ENCODE measurements at regions not wholly inside any gene's neighbourhood (a gene's known extent, or its start where the extent isn't known, plus 50 kb on each side); places are given as distances from the start of the nearest gene placed in this dataset.

DNA sequence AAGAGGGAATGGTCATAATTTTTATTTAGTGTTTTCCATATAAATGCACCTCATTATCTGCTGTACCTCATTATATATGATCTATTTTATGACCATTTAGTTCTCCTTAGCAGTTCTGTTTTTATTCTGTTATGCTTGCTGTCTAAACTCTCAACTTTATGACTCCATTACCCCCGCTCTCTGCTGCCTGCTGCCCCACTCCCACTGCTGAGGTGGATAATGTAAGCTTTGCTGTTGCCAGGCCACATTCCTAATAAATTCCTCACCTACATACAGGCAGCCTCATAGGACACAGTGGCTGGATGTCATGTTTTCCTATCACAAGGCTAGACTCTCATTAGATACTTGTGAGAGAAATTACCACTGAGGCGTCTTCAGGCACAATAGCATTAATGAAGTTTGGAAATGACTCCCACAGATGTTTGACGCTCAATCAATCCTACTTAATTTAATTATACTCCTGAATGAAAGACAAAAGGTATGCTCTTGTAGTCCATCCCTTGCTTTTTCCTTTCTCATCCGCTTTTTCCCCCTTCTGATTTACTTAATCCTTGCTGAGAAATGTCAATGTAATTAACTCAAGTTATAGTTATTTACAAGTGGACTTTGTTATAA is 497.5 kb upstream of the IGFBP7 start:
- no peak for DNase-seq (ENCODE audit: low read depth)

DNA sequence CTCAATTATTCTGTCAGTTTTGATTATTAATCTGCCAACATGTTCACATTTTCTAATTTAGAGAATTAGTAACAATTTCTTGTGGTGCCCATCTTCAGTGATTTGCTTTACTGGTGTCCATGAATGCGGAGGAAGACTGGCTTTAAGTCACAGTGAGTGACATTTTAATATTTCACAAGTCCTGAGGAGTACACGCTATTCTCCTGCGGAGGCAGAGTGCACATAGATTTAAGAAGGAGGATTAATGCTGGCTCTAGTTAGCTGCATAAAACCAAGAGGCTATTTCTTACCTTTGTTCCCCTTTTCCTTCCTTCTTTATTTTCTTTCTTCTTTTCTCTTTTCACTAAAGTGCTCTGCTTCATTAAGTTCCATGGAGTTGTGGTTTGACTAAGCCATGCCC is 495.2 kb upstream of the IGFBP7 start:
- DNase-seq (ENCODE audit: low read depth), result no peak

DNA sequence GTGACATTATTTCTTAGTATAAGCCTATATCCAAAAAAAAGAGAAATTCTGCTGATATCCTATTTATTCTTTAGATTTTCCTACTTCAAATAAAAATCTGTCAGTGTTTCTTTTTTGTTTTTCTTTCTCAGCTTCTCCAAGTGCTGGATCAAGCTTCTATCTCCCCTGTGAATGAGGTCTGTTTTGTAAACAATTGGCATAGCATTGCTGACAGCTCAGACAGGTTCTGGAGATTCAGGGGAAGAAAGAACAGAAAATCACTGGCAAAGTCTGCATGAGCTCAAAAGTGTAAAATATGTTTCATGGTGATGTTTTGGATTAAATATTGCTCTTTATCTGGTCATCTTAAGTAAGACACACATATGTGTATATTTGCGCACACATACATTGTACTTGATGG is 492.0 kb upstream of the IGFBP7 start:
- DNase-seq (ENCODE audit: low read depth), result no peak

DNA sequence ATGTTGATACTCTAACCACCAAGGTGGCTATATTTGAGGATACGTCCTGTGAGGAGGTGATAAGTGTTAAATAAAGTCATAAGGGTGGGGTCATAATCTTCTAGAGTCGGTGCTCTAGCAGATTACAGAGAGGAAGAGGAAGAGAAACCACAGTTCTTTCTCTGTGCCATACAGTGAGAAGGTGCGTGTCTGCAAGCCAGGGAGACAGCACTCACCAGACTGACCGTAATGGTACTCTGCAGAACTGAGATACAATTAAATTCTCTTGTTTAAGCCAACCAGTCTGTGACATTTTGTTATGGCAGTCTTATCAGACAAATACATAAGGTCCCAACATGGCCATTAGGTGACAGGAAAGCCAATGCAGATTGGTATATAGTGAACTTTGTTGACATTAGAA is 480.9 kb upstream of the IGFBP7 start:
- no peak for DNase-seq (ENCODE audit: low read depth)

DNA sequence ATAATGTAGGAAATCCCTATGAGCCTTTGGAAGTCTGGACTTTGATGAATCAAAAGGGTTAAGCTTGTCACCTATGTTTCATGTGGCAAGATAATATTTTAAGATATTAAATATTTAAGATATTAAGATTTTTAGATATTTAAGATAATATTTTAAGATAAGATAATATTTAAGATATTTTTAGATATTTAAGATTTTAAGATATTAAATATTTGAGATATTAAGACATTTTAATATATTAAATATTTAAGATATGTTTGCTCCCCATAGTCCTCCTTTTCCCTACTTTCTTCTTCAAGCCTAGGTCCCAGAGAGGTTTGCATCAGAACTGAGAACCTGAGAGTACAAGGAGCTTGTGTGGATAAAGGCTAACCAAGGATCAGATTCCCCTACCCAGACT is 478.4 kb upstream of the IGFBP7 start:
- DNase-seq (ENCODE audit: low read depth), result no peak

DNA sequence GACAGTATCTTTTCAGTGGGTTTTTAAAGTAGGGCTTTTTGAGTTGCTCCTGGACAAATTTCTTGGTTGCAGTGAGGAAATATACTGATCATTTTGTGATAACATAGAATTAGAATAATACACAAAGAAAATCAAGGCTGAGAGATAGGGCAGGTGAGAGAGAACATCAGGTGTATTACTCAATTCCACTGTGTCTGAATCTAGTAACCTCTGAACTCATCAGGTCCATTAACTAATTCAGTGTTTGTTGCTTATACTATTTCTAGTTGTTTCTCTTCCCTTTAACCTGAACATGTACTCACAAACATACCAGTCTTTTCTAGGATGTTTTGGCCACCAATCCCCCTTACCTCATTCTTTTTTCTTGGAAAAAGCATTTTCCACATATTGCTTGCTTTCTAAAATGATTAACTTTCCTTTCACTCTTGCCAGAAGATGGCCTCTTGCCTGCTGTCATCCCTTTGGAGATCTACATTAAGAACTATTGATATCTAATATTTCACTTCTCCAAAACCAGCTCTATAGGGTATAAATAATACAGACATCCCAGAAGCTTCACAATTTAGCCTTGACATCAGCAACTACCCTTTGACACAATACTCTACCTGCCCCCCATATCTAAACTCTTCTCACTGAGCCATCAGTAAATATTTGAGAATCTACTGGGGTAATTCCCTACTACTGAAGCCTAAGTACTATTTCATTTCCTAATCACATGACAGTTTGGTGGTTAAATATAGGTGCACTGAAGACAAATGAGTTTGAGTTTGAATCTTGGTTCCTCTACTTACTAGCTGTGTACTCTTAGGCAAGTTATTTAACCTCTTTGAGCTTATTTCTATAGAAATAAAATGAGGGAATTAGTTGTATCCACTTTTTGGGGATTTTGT is 470.8 kb upstream of the IGFBP7 start:
- no peak for DNase-seq (ENCODE audit: low read depth)

DNA sequence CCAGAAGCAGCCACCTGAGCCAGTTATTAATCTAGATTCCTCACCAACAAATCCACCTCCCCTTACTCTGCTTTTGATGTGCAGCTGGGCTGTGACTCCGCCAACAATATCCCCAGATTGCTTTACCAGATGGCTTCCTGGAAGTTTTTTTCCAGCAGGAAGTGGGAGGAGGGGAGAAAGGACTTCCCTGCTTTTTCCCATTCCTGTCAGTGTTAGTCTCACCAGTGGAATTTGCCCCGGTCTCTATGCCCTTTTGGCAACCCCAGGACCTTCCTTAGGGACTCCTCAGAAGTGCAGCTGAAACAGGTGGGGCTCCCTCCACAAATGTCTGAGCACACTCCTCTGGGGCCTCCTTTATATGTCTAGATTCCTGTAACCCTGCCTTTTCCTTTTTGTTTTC is 465.2 kb upstream of the IGFBP7 start:
- no peak for DNase-seq (ENCODE audit: low read depth)

DNA sequence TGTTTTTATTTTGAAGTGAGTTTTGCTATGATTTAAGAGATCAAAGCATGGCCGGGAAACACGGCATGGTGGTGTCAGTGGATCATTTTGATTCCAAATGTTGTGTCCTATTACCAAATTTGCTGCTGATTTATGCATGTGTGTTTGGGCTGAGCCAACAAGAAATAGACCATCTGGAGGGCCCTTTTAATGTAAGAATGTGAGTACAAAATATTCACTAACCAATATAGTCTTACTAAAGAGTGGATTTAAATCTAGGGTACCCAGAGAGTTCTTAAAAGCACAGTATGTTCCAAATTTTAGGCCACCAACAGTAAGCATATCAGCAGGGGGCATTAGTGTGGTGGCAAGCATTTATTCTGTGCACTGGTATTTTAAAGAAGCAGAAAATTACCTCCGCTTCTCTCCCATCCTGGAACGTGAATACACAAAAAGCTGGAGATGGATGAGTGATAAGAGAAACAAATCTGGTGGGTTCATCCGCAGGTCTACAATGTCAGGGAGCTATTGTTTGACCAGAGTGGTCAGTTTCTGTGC is 444.4 kb upstream of the IGFBP7 start:
- no peak for DNase-seq (ENCODE audit: low read depth)

DNA sequence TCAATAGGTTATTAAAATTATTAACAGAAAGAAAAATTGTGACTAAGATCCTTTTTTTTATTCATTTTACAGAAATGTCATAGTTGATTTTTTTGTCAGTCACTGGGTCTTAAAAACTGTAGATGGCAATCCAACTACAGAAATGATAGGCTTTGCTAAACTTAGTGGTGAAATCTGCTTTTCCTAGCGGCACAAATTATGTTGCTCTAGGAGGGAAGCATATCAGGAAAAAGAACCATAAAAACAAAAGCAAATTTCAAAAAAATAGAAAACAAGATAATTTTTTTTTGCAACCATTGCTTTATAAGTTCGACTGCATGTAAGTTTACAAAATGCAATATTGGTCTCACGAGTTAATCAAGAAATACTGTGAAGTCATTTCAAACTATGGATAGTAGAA is 443.5 kb upstream of the IGFBP7 start:
- DNase-seq (ENCODE audit: low read depth), result no peak

DNA sequence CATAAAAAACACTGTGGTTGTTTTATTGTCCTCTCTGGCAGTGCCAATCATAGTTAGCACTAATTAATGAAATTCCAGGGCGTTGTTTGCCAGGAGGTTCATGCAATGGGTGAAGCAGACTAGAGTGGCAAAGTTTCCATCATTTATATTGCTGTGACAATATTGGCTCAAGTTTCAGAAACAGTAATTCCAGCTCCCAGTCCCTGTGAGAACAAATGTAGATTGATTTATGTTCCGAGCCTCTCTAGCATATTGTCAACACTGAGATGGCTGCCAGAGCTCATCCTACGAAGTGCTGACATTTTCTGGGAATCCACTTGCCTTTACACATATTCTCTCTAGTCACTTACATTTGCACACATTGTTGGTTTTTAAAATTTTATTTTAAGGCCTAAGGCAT is 440.0 kb upstream of the IGFBP7 start:
- DNase-seq (ENCODE audit: low read depth), result no peak

DNA sequence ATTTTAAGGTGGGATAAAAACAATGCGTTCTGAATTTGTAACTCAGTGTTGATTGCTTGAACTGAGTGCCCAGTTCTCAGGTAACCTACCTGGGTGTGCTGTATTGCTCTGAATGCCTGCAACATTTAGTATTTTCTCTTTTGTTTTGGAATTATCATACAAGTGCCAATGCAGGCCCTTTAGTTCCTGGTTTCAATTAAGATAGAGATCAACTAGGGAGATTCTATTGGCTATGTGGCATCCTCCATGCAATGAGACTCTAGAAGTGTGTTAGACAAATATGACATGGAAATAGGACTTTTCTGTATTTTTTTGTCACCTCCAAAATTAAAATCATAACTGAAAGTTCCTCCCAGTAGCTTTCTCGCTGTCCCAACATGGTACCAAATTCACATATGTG is 438.7 kb upstream of the IGFBP7 start:
- no peak for DNase-seq (ENCODE audit: low read depth)

DNA sequence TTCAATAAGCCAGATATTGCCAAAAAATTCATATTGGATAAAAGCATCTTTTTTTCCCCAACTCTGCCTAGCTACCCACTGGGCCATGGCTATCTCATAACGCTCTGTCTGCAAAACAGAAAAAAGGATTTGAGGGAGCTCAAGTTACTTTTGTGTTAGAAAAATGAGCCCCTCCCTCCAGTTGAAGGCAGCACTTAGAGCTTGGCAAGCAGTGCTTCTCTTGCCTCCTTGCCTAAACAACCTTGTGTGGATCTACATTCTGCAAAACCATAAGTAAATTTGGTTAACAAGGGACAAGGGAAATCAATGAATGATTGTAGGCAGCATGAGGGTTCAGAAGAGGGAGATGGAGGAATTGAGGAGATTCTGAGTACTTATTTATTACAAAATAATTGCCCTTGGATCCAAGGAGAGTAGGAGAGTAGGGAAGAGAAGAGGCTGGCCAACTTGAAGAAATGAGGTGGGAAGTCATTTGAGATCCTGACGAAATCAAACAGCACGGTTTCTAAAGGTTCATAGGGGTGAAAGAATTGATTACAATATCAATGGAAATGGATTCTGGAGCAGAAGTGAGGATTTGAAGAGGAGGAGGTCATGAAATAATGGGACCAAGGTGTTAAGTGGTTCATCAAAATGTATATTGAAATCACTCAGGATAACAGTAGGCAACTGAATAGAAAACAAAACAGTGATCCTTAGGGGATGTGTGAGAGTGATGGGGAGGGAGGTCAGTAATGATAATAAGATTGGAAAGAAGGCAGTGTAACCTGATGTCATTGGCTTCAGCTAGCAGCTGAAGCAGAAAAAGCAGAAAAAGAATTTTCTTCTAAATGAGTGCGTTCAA is 434.8 kb upstream of the IGFBP7 start:
- DNase-seq (ENCODE audit: low read depth), result no peak

DNA sequence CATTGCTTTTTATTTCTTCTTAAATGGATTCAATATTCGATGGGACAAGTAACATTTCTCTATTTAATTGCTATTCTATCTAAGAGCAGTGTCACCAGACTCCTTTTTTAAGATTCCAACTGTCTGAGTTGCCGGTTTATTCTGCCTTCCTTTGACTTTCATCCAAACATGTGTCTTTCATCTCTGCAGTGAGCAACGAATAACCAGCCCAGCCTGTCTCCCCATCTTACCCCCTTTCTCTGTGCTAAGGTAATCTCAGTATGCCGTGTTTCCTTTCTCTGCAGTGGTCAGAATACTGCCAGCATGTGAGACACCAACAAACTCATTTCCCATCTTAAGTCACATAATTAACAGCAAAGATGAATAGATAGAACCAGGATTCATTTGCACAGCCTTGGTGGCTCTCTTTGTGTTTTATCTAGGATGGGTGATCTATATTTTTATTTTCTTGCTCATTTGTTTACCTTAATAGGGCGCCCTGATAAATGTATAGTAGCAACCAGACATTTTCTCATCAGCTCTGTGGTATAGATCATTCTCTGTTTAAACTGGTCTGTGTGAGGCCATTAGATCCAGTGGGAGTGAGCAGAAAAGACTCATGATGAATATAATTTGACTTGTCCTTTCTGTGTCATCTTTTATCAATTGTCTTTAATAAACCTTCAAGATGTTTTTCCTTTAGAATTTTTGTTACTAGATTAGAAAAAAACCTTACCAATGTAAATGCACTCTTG is 394.8 kb upstream of the IGFBP7 start:
- DNase-seq (ENCODE audit: low read depth), result no peak

DNA sequence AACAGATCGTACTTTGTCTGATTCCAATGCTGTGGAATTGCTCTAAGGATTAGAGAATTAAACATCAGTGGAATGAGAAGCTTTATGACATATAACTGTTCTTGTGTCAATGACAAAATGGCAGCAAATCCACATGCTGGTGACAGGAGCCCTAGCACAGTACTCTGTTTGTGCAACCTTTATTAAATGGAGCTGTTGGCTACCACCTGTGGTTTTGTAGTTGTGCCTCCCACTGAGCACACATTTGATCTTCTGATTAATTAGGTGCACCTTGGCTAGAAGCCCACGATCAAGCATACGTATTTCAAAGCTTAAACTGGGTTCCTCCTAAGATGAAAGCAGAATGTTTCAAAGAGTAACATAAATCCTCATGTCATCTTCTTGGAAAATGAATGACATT is 394.0 kb upstream of the IGFBP7 start:
- DNase-seq (ENCODE audit: low read depth), result no peak

DNA sequence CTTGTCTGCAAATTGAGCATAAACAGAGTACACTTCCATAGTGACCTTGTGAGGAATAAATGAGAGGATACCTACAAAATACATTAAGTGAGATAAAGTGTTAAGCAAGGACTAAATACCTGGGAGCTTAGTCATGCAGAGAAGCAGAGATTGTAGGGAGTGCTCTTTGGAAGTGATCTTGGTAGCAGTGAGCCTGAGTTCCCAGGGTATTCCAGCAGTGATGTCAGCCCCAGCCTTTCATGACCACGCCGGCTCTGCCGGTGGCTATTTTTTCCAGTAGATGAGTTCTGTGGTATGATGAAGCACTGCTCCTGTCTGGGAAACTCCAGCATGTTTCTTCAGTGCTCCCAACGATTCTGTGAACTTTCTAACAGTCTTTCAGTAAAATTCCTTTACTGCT is 391.5 kb upstream of the IGFBP7 start:
- peak; percentile 49 for DNase-seq (ENCODE audit: low read depth)

DNA sequence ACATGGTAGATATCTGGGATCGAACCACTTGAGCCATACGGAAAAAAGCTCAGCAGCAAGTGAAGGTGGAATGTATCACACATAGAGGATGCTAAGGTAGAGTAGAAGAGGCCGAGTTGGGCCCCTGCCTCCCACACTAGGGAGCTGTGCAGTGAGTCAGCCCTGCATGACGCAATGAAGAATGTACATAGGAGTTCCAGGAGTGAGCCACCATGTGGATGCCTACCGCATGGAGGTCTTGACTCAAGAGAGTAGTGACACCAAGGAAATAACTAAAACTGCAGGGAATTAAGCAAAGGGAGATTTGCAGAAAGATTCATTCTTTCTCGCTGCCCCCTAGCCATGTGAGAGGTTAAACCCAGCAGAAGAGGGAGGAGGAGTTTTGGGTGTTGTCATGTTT is 389.6 kb upstream of the IGFBP7 start:
- DNase-seq (ENCODE audit: low read depth), result peak; percentile 62

DNA sequence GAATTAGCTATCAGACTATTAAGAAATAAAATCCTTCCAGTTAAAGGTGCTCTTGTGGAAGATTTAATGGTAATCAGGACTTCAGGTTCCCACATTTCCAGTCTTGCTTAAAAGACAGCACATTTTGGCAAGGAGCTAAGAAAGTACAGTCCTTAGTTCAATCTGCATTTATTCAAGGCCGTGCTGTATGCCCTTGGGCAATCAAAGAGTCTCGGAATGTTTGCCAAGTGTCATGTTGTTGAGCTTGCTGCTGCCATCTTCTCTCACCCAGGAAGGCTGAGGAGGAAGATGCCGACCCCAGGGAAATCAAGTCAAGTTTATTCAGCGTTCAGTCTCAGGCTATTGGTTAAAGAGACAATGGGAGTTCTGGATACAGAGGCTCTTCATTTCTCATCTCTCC is 388.1 kb upstream of the IGFBP7 start:
- no peak for DNase-seq (ENCODE audit: low read depth)

DNA sequence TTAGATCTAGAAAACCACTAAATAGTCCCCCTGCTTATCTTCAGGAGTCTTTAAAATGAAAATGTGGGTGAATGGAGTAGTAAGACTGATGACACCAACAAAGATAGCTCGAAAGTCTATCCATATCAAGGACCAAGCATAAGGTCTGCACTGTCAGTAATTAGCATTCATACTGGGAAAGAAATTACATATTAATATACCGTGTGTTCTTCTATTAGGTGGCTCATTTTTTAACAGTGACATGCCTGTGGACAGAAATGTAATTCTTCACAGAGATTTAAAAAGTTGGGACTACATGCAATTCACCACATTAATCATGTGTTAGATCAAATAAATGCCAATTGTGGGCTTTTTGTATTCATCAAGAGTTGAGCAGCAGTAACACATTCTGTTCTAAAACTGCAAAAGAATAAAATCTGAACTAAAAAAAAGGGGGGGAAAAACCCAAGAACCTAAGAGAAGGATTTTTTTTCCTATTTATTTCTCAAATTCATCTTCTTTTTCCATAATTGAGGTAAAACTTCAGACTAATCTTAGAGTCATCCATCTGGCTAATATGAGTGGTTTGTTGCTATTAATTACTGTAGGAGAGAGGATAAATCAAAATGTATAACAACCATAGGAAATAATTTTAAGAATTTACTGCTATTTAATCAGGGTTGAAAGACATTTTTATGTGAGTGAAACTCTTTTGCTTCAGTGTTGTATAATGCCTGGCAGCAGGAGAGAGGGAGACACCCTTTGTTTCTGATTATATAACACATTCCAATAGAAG is 386.7 kb upstream of the IGFBP7 start:
- no peak for DNase-seq (ENCODE audit: low read depth)

DNA sequence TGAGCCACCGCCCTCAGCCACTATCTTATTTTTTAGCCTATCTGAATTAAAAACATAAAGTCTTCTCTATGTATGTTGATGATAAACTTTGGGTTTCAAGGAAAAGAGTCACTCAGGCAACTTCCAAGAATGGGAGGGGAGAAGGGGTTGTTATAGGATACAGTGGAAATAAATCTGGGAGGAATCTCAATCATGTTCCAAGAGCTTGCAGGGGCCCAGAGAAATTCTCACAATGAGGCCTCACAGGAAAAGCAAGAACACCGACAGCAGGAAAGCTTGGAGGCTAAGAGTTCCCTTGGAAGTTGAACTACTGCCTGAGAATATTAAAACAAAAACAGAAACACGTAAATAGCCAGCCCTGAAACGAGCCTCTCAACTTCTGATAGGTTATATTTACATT is 384.6 kb upstream of the IGFBP7 start:
- no peak for DNase-seq (ENCODE audit: low read depth)

DNA sequence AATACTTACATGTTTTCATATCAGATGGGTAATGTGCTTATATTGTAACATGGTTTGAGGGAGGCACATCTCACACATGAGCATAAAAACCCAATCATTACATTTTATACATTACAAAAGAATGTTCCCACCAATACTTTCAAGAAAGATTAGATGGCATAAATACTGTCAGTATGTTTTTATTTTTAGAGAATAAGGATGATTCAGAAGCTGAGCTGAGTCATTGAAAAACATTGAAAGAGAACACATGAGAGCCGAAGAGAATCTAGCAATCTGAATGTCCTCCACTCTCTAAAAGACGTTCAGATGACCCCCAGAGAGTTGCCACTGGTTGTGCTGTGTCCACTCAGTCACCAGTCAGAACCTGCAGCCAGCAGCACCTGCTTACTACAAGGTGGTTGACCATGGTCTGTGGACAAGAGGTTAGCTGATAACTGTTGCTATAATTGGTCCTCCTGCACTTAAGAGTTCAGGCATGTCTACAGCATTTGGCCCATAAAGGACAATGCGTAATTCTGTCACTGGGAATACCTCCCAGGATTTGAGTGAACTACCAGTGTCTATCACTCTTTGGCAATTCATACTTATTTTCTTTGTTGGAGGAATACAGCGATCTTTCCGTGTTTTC is 382.2 kb upstream of the IGFBP7 start:
- DNase-seq (ENCODE audit: low read depth), result peak; percentile 3

DNA sequence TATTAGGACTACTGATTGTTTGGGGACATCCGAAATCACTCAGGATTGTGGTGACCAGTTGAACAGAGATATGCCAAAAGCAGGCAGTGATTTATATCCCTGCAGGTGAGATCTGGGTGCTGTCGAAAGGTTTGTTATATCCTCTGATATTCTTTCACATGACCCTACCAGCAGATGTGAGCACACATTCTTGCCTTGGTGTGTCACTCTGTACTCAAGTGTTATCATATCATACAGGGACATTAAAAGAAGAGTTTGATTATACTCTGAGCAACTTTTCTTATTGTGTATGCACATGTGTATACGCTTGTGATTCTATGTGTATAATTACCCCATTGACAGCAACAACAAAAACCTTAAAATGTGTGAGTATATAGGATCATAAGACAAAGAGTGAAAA is 381.2 kb upstream of the IGFBP7 start:
- DNase-seq (ENCODE audit: low read depth), result no peak

All from ELR (cell line).